Motor neuron (in vitro differentiated cells): ENCODE measurements at regions not wholly inside any gene's neighbourhood (a gene's known extent, or its start where the extent isn't known, plus 50 kb on each side); places are given as distances from the start of the nearest gene placed in this dataset.

Source experiments
- ATAC-seq, 8 experiments: fragments of 200-7000 bp; cut with Tn5 transposase; replicated peaks in 6 of 8; 2 replicates each; pipeline ENCODE4 v1.8.0; 2021; ENCODE audit warnings: mild to moderate bottlenecking in 8 of 8, moderate library complexity in 8 of 8
- H3K27ac ChIP-seq, 2 donors: fragments of 250-450 bp; sonication (Bioruptor Pico); 2 replicates each; pipeline ENCODE4 v1.9.0; 2021; ENCODE audit warnings: antibody characterized with exemption in 2 of 2, mild to moderate bottlenecking in 2 of 2, moderate library complexity in 1 of 2
- H3K4me1 ChIP-seq, 2 donors: fragments of 250-450 bp; sonication (Bioruptor Pico); replicated peaks in 1 of 2; 2 replicates each; pipeline ENCODE4 v1.6.1; 2021; ENCODE audit warnings: antibody characterized with exemption in 2 of 2, mild to moderate bottlenecking in 2 of 2, moderate library complexity in 1 of 2
- H3K4me3 ChIP-seq, 5 donors: fragments of 250-450 bp; sonication (Bioruptor Pico); 2 replicates each; pipeline ENCODE4 v1.9.0; 2021; ENCODE audit warnings: antibody characterized with exemption in 5 of 5, mild to moderate bottlenecking in 5 of 5, moderate library complexity in 4 of 5
- WGBS, 10 experiments: fragments of 450-650 bp; shearing (Covaris generic); methylation state at CpG; one replicate each; pipeline ENCODE4 v1.0.0; 2022; 5-methylcytosine and 5-hydroxymethylcytosine counted together
- in situ Hi-C, 9 experiments: fragments of 400-800 bp; cut with MboI; loops; one replicate each; pipeline ENCODE4 v1.15.0; 2021; ENCODE audit warnings: low sequenced_read_pairs in 9 of 9, low pct_unique_long_range_greater_than_20kb in 2 of 9; ENCODE audit not compliant: unreplicated experiment in 9 of 9

- Histone ChIP-seq H3K4me3 (no peak overlapping the region), H3K4me1 (peaks cover 0 to 20% of the 10 kb centered on the region in 2 donors), H3K27ac (no peak overlapping the region)
- in situ Hi-C loops: no loop called here
- no peak for ATAC-seq
- WGBS, 10 experiments: 0 to 100% (median 20%) methylated on average over 2 to 10 of the region's 13 CpGs; no CpG with 5 or more reads in 3 of the 10 experiments
Observed at GRCh38 chr16:86297391-86297790, 212.9 kb upstream of the FOXF1 start.

DNA sequence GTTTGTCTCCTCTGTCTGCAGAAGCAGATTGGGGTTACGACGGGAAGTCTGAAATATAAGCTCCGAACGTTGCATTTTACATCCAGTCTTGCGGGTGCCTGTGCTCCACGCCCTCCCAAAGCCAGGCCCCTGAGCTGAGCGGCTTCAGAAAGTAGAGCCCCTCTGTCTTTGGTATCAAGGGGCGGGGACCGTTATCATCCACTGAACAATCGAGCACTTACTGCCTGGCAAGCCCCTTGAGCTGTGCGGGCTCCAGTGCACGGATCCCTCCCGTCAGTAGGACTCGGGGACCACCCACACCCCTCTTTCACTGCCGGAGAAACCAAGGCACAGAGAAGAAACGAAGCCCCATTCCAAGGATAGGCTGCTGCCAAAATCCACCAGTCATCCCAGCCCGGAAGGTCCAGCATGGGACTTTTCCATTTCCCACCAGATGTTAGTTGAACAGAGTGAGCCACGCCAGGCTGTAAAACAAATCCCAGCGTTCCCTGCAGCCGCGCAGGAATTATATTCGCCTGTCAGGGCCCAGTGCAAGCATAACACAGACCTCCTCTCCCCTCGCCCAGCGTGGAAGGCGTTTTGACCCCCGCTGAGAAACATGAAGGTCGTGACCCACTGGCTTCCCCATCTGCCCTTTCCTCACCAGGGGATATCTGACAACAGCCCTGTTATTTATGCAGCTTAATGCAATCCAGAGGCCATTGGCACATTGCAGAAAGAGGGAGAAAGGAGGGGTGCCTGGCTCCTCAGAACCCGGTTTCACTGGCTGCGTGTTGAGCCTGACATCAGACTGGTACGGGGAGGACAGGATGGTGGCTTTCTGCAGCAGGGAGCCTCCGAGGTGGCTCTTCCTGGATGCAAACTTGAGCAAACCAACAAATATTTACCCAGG lies 212.2 kb upstream of the FOXF1 start:
- peak in 6 of 8 experiments; percentile 37 to 65 (median 56) for ATAC-seq
- Histone ChIP-seq H3K4me3 (no peak overlapping the region), H3K4me1 (peaks cover 0 to 20% of the 10 kb centered on the region in 2 donors), H3K27ac (no peak overlapping the region)
- in situ Hi-C loops: no loop called here
- 0 to 52% (median 3%) methylated on average over 3 to 11 of the region's 31 CpGs; no CpG with 5 or more reads in 1 of the 10 experiments for WGBS, 10 experiments

DNA sequence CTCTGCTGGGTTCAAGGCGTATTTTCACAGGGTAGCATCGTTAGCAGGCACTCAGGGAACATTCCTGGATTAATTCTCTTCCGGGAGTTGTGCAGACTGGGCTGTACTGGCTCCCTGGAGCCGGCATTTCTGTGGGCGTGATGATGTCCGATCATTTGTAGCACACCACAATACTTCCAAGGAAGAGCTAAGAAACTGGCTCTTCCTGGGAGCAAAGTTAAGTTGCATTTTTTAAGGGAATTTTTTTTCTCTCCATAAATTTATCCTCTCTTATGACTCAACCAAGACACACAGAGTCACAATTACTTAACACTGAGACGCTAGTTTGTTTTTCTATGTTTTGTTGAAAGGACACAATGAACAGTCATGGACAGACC lies 211.6 kb upstream of the FOXF1 start:
- Histone ChIP-seq H3K4me3 (no peak overlapping the region), H3K27ac (no peak overlapping the region), H3K4me1 (peaks cover 0 to 20% of the 10 kb centered on the region in 2 donors)
- 0 to 37% (median 7%) methylated on average over 1 to 7 of the region's 7 CpGs; no CpG with 5 or more reads in 3 of the 10 experiments for WGBS, 10 experiments
- in situ Hi-C loops: no loop called here
- peak in 4 of 8 experiments; percentile 6 to 37 (median 22) for ATAC-seq

DNA sequence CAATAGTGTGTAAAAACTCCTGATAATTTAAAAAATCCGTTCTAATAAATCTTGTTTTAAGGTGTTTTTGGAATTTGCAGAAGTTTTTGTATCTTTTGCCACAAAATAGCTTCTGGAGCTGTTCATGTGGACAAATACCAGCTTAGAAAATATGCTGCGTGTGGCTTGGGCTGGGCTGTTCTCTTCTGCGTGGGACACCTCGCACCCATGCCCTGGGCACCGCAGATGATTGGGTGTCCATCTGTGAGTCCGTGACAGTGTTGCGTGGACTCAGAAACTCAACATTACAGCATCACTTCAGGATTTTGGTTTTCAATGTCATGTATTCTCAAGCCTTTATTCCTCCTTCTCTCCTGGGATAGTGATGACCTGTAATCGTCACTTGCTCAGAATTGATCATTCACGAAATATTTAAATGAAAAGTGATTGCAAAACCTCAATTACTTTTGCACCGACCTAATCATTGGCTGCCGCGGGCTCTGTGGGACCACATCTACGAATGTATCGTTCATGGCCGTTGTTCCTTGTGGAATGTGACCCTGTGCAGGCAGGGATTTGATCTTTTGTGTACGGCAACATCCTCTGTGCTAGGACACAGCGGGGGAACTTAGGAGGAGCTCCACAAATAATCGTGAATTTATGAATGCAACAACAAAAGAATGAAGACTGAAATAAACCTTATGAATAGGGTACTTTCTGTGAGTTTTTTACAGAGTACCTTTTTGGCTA lies 210.3 kb upstream of the FOXF1 start:
- 19 to 83% (median 46%) methylated on average over 3 to 18 of the region's 18 CpGs for WGBS, 10 experiments
- Histone ChIP-seq H3K4me3 (no peak overlapping the region), H3K27ac (no peak overlapping the region), H3K4me1 (peaks cover 0 to 20% of the 10 kb centered on the region in 2 donors)
- in situ Hi-C loops: no loop called here
- ATAC-seq: no peak

GRCh38 chr16:86300746-86301481 lies 209.4 kb upstream of the FOXF1 start:
- ATAC-seq: peak in 2 of 8 experiments; percentile 23 to 35
- WGBS, 10 experiments: 2 to 22% (median 14%) methylated on average over 4 to 16 of the region's 20 CpGs; no CpG with 5 or more reads in 2 of the 10 experiments
- Histone ChIP-seq H3K4me3 (no peak overlapping the region), H3K27ac (no peak overlapping the region), H3K4me1 (peaks cover 0 to 20% of the 10 kb centered on the region in 2 donors)
- in situ Hi-C loops: no loop called here

DNA sequence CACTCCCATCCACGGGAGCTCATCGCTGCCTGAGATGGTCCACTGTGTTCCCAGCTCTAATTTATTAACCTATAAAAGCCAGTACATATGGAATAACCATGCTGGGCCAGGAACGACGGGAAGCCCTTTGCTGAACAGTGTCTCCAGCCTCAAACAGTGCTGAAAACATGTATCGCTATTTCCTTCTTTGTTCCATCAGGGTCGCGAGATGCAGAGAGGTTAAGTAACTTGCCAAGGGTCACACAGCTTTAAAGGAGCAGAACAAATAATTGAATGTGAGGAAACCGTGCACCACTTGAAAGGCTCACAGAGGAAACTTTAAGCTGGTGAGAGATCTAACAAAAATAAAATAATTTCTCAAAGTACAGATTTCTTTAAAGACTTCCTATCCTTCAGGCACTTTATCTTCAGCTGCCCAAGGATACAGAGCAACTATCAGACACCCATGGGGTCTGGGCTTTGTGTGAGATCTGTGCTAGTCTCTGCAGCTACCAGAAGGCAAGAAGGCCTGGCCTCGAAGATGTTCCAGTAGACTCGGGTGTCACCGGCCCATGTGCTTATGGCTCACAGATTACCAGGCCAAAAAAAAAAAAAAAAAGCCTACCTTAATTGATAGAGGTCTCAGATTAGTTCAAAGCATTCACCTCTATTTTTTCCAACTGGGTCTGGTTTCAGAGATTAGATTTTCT lies 207.8 kb upstream of the FOXF1 start:
- WGBS, 10 experiments: 43 to 96% (median 78%) methylated on average over 4 to 9 of the region's 11 CpGs; no CpG with 5 or more reads in 1 of the 10 experiments
- Histone ChIP-seq H3K27ac (no peak overlapping the region), H3K4me1 (peaks cover 0 to 19% of the 10 kb centered on the region in 2 donors), H3K4me3 (no peak overlapping the region)
- in situ Hi-C loops: no loop called here
- ATAC-seq: no peak

DNA sequence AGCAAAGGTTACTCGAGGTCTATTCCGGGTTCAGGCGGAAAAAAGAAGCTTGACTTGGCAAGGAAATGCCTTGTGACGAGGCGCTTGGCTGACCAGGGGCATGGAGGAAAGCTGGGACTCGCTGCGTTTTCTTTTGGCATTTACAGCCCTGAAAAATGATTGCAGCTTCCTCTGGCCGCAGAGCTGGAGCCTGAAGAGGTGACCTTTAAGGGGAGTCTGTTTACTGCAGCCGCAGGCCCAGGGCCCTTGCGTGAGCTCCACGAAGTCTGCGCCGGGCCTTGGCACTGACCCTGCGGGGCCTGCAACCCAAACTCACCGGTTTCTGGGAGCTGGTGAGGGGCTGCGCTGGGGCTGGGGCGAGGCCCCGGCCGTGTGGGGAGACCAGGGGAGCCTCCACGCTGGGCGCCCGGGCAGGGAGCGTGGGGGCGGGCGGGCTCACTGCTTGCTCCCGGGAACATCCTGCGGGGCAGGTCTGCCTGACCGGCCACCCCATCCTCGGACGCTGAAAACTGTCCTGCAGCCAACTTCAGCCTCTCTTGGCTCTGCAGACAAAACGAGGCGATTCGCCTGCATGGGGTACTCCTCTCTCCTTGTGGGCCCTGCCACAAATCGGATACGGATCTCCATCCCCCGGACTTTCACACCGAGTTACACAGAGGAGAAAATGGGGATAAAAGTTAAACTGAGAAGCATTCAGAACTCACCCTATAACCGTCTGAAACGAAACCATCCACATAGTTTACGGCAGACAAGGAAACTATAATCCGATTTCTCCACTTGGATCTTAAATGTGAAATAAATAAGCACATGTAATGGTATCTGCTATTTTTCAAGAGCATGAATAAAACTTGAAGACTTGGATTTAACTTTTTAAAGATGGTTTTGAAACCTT lies 206.3 kb upstream of the FOXF1 start:
- no peak overlapping the region for H3K4me3 ChIP-seq
- in situ Hi-C loops: no loop called here
- no peak for ATAC-seq
- 44 to 100% (median 83%) methylated on average over 1 to 11 of the region's 41 CpGs for WGBS, 10 experiments
- peaks cover 0 to 6% of the 10 kb centered on the region in 2 donors for H3K4me1 ChIP-seq
- no peak overlapping the region for H3K27ac ChIP-seq

- H3K4me1 ChIP-seq: peaks cover 0 to 6% of the 10 kb centered on the region in 2 donors
- WGBS, 10 experiments: 35 to 100% (median 83%) methylated on average over 1 to 2 of the region's 2 CpGs; no CpG with 5 or more reads in 3 of the 10 experiments
- in situ Hi-C loops: no loop called here
- no peak overlapping the region for H3K4me3 ChIP-seq
- ATAC-seq: no peak
- no peak overlapping the region for H3K27ac ChIP-seq
Observed at GRCh38 chr16:86304868-86305267, 205.5 kb upstream of the FOXF1 start.

- in situ Hi-C loops: no loop called here
- no peak for ATAC-seq
Observed at GRCh38 chr16:86305440-86305839, 204.9 kb upstream of the FOXF1 start.

GRCh38 chr16:86306011-86306644 lies 204.2 kb upstream of the FOXF1 start:
- in situ Hi-C loops: no loop called here
- Histone ChIP-seq H3K4me3 (no peak overlapping the region), H3K27ac (no peak overlapping the region), H3K4me1 (peaks cover 0 to 2% of the 10 kb centered on the region in 2 donors)
- ATAC-seq: no peak
- 8 to 100% (median 67%) methylated on average over 1 to 7 of the region's 7 CpGs for WGBS, 10 experiments

More at GRCh38 chr16:86305440-86305839, 204.9 kb upstream of the FOXF1 start:
- Histone ChIP-seq H3K4me1 (peaks cover 0 to 6% of the 10 kb centered on the region in 2 donors), H3K27ac (no peak overlapping the region), H3K4me3 (no peak overlapping the region)
- WGBS, 10 experiments: 20 to 100% (median 84%) methylated on average over 1 to 5 of the region's 5 CpGs; no CpG with 5 or more reads in 4 of the 10 experiments

- no peaks in the 10 kb centered on the region for H3K4me1 ChIP-seq
- H3K4me3 ChIP-seq: no peak overlapping the region
- peak in 1 of 8 experiments; percentile 35 for ATAC-seq
- WGBS, 10 experiments: 20 to 100% (median 87%) methylated on average over 1 to 7 of the region's 9 CpGs
- H3K27ac ChIP-seq: no peak overlapping the region
- in situ Hi-C loops: no loop called here
Observed at GRCh38 chr16:86306811-86307513, 203.4 kb upstream of the FOXF1 start.
